ENCODE measurements at regions not wholly inside any gene's neighbourhood (a gene's known extent, or its start where the extent isn't known, plus 50 kb on each side); places are given as distances from the start of the nearest gene placed in this dataset.

GRCh38 chr2:123953846-123954245 lies 71.2 kb upstream of the CNTNAP5 start:
- H3K9me3 ChIP-seq (replicated peaks; ENCODE audit: control insufficient read depth, low read depth, low read length): peaks cover 5% of the 10 kb centered on the region
- no peaks in the 10 kb centered on the region for H3K27me3 ChIP-seq (ENCODE audit: control insufficient read depth, insufficient read depth, low read length)
- no peaks in the 10 kb centered on the region for H3K4me1 ChIP-seq (ENCODE audit: control insufficient read depth, insufficient read depth, low read length)
- H3K4me3 ChIP-seq (ENCODE audit: low read length): no peak overlapping the region
- WGBS (ENCODE audit: insufficient coverage): no CpG with 5 or more reads among the region's 2 CpGs
- H3K36me3 ChIP-seq (ENCODE audit: control insufficient read depth, insufficient read depth, low read length): no peaks in the 10 kb centered on the region
- H3K27ac ChIP-seq (ENCODE audit: low read length): no peak overlapping the region
- DNase-seq: peak; percentile 4

- Histone ChIP-seq H3K27ac (ENCODE audit: low read length) (no peak overlapping the region), H3K4me1 (ENCODE audit: control insufficient read depth, insufficient read depth, low read length) (no peaks in the 10 kb centered on the region), H3K36me3 (ENCODE audit: control insufficient read depth, insufficient read depth, low read length) (no peaks in the 10 kb centered on the region), H3K9me3 (replicated peaks; ENCODE audit: control insufficient read depth, low read depth, low read length) (peaks cover 12% of the 10 kb centered on the region), H3K4me3 (ENCODE audit: low read length) (no peak overlapping the region), H3K27me3 (ENCODE audit: control insufficient read depth, insufficient read depth, low read length) (no peaks in the 10 kb centered on the region)
- no peak for DNase-seq
- 57% methylated on average over 3 of the region's 4 CpGs for WGBS (ENCODE audit: insufficient coverage)
Measured at GRCh38 chr2:123958011-123958410, 67.1 kb upstream of the CNTNAP5 start.

GRCh38 chr2:123961576-123961975 lies 63.5 kb upstream of the CNTNAP5 start:
- no peak for DNase-seq
- H3K4me3 ChIP-seq (ENCODE audit: low read length): no peak overlapping the region
- H3K27me3 ChIP-seq (ENCODE audit: control insufficient read depth, insufficient read depth, low read length): no peaks in the 10 kb centered on the region
- peaks cover 8% of the 10 kb centered on the region for H3K9me3 ChIP-seq (replicated peaks; ENCODE audit: control insufficient read depth, low read depth, low read length)
- no peaks in the 10 kb centered on the region for H3K4me1 ChIP-seq (ENCODE audit: control insufficient read depth, insufficient read depth, low read length)
- H3K27ac ChIP-seq (ENCODE audit: low read length): no peak overlapping the region
- H3K36me3 ChIP-seq (ENCODE audit: control insufficient read depth, insufficient read depth, low read length): no peaks in the 10 kb centered on the region

DNA sequence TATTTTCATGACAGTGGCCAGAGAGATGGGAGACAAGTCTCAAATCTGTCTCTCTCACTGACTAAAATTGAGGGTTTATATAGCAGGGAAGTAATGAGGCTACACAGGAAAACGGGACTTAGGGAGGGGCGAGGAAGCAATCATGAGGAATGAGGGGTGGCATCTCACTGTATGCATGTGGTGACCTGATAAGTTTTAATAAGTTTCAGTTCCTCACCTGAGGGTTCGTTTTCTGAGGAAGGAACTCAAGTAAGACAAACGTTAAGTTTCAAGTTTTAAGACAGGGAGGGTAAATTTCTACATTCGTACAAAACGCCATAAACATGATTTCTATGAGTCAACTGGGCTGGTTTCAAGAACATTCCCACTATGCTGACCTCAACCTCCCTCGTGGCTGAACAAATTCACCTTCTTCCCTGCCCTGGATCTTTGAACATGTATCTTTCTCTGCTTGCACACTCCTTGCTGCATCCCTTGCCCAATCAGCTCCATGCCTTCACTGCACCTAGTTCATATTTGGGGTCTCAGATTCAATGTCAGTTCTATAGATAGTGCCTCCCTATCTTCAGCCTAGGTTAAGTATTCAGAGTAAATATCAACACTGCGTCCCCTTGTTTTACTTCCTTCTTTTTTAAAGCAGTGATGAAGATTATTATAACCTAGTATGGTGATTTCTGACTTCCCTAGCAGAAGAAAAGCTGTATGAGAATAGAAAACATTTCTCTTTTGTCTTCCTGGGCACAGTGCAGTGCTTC lies 53.3 kb upstream of the CNTNAP5 start:
- Histone ChIP-seq H3K9me3 (replicated peaks; ENCODE audit: control insufficient read depth, low read depth, low read length) (no peaks in the 10 kb centered on the region), H3K36me3 (ENCODE audit: control insufficient read depth, insufficient read depth, low read length) (no peaks in the 10 kb centered on the region), H3K4me3 (ENCODE audit: low read length) (no peak overlapping the region), H3K27me3 (ENCODE audit: control insufficient read depth, insufficient read depth, low read length) (no peaks in the 10 kb centered on the region), H3K4me1 (ENCODE audit: control insufficient read depth, insufficient read depth, low read length) (no peaks in the 10 kb centered on the region), H3K27ac (ENCODE audit: low read length) (no peak overlapping the region)
- DNase-seq: no peak
- 72% methylated on average over 6 of the region's 8 CpGs for WGBS (ENCODE audit: insufficient coverage)

Measured in muscle of leg (tissue), 3 donors.